Gastrocnemius medialis (tissue), 4 donors: ENCODE measurements at regions not wholly inside any gene's neighbourhood (a gene's known extent, or its start where the extent isn't known, plus 50 kb on each side); places are given as distances from the start of the nearest gene placed in this dataset.
"Not testable (repeated sequence)": the region's sequence is repeated elsewhere in the genome, so short reads cannot be mapped to it uniquely, and the experiment has no call there.

Experiments used
- ATAC-seq, 2 donors: fragments of 150-250 bp; one replicate each; pipeline ENCODE4 v1.9.1; 2016
- DNase-seq, 2 donors: peaks; one replicate each; pipeline ENCODE4 v3.0.0-alpha.2; 2019
- H3K27ac ChIP-seq, 4 donors: fragments of 200-600 bp; sonication (generic); 1 replicate in 1 of 4; 2 replicates in 3 of 4; pipeline ENCODE4 v1.5.1; 2016 to 2018; ENCODE audit warnings: mild to moderate bottlenecking in 2 of 4, moderate library complexity in 1 of 4
- H3K27me3 ChIP-seq, 3 donors: fragments of 200-600 bp; sonication (generic) in 2 of 3; 1 replicate in 1 of 3; 2 replicates in 2 of 3; pipeline versions ENCODE4 v1.5.1 to v1.6.0; 2016 to 2019; ENCODE audit warnings: mild to moderate bottlenecking in 1 of 3, moderate library complexity in 1 of 3
- H3K36me3 ChIP-seq, 2 donors: fragments of 200-600 bp; sonication (generic) in 1 of 2; one replicate each; pipeline ENCODE4 v1.5.1; 2017 to 2018
- H3K4me1 ChIP-seq, 2 donors: fragments of 200-600 bp; sonication (generic) in 1 of 2; one replicate each; pipeline ENCODE4 v1.5.1; 2016 to 2017; ENCODE audit warnings: mild to moderate bottlenecking in 2 of 2
- H3K4me3 ChIP-seq, 4 donors: fragments of 200-600 bp; sonication (generic) in 3 of 4; 1 replicate in 1 of 4; 2 replicates in 3 of 4; pipeline ENCODE4 v1.5.1; 2016 to 2019; ENCODE audit warnings: mild to moderate bottlenecking in 2 of 4
- H3K9me3 ChIP-seq, 3 donors: fragments of 200-600 bp; sonication (generic) in 2 of 3; 1 replicate in 1 of 3; 2 replicates in 2 of 3; pipeline ENCODE4 v1.5.1; 2016 to 2019
- POLR2A ChIP-seq, 2 donors: fragments of 450-650 bp; IDR thresholded peaks; one replicate each; pipeline ENCODE4 v1.6.1; 2017; ENCODE audit warnings: antibody characterized with exemption in 2 of 2, mild to moderate bottlenecking in 2 of 2, moderate library complexity in 2 of 2
- in situ Hi-C, 4 donors: fragments of 200-750 bp; cut with MboI; loops; one replicate each; pipeline versions ENCODE4 v1.15.0 to v1.8.0; 2017; ENCODE audit warnings: low sequenced_read_pairs in 4 of 4
- intact Hi-C: fragments of 100-400 bp; cut with DNase I; formaldehyde crosslinking; loops from one replicate; pipeline ENCODE4 v1.15.1; 2023; ENCODE audit warnings: low total_unique reads
- TF ChIP-seq, protein P1 (sequence below), 5 experiments: fragments of 450-650 bp in 3 of 5; fragments of 200-600 bp in 2 of 5; sonication (generic) in 2 of 5; IDR thresholded peaks in 4 of 5; conservative IDR thresholded peaks in 1 of 5; 1 replicate in 4 of 5; 2 replicates in 1 of 5; pipeline ENCODE4 v1.5.1; 2016 to 2019; ENCODE audit warnings: antibody characterized with exemption in 5 of 5, mild to moderate bottlenecking in 3 of 5, moderate library complexity in 3 of 5

DNA sequence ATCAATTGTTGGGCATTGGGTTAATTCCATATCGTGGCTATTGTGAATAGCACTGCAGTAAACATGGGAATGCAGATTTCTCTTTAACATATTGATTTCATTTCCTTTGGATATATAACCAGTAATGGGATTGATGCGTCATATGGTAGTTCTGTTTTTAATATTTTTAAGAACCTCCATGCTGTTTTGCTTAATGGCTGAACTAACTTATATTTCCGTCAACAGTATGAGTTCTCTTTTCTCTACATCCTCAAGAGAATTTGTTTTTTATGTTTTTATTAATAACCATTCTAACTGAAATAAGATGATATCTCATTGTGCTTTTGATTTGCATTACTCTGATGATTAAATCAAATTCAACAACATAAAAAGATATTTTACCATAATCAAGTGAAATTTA lies 228.5 kb upstream of the FSIP2 start:
- no peak for TF ChIP-seq POLR2A (IDR thresholded peaks at IDR 0.05)
- TF ChIP-seq, protein P1, sequence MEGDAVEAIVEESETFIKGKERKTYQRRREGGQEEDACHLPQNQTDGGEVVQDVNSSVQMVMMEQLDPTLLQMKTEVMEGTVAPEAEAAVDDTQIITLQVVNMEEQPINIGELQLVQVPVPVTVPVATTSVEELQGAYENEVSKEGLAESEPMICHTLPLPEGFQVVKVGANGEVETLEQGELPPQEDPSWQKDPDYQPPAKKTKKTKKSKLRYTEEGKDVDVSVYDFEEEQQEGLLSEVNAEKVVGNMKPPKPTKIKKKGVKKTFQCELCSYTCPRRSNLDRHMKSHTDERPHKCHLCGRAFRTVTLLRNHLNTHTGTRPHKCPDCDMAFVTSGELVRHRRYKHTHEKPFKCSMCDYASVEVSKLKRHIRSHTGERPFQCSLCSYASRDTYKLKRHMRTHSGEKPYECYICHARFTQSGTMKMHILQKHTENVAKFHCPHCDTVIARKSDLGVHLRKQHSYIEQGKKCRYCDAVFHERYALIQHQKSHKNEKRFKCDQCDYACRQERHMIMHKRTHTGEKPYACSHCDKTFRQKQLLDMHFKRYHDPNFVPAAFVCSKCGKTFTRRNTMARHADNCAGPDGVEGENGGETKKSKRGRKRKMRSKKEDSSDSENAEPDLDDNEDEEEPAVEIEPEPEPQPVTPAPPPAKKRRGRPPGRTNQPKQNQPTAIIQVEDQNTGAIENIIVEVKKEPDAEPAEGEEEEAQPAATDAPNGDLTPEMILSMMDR (IDR thresholded peaks at IDR 0.05 in 4 of 5, conservative IDR thresholded peaks at IDR 0.05 in 1 of 5) = no peak
- peak overlapping the region in 1 of 4 donors; percentile 4 for H3K4me3 ChIP-seq
- H3K4me1 ChIP-seq = no peaks in the 10 kb centered on the region
- no peak for DNase-seq
- no peak overlapping the region for H3K27ac ChIP-seq
- H3K9me3 ChIP-seq = peaks cover 0 to 8% (median 0%) of the 10 kb centered on the region in 3 donors
- H3K36me3 ChIP-seq = no peaks in the 10 kb centered on the region
- no peak for ATAC-seq
- in situ Hi-C loops = no loop called here
- intact Hi-C loops = no loop called here
- no peaks in the 10 kb centered on the region for H3K27me3 ChIP-seq

- in situ Hi-C loops = no loop called here
- no peak for ATAC-seq
These were observed 226.7 kb upstream of the FSIP2 start for GRCh38 chr2:185511925-185512324.

DNA sequence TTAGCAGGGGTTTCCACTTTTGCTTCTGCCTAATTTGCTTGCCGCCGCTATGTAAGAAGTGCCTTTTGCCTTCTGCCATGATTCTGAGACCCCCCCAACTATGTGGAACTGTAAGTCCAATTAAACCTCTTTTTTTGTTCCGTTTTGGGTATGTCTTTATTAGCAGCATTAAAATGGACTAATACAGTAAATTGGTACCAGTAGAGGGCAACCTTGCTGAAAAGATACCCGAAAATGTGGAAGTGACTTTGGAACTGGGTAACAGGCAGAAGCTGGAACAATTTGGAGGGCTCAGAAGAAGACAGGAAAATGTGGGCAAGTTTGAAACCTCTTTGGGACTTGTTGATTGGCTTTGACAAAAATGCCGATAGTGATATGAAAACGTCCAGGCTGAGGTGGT lies 216.1 kb upstream of the FSIP2 start:
- H3K4me3 ChIP-seq = no peak overlapping the region
- in situ Hi-C loops (no loop called here), intact Hi-C loops (no loop called here)
- TF ChIP-seq, protein P1 (IDR thresholded peaks at IDR 0.05 in 4 of 5, conservative IDR thresholded peaks at IDR 0.05 in 1 of 5) = no peak
- no peak for TF ChIP-seq POLR2A (IDR thresholded peaks at IDR 0.05)
- no peaks in the 10 kb centered on the region for H3K27me3 ChIP-seq
- DNase-seq = no peak
- H3K9me3 ChIP-seq = no peaks in the 10 kb centered on the region
- H3K36me3 ChIP-seq = no peaks in the 10 kb centered on the region
- no peaks in the 10 kb centered on the region for H3K4me1 ChIP-seq
- no peak for ATAC-seq
- no peak overlapping the region for H3K27ac ChIP-seq

More at GRCh38 chr2:185511925-185512324, 226.7 kb upstream of the FSIP2 start:
- Histone ChIP-seq H3K4me1 (no peaks in the 10 kb centered on the region), H3K4me3 (peak overlapping the region in 1 of 4 donors; percentile 11), H3K9me3 (peaks cover 0 to 8% (median 0%) of the 10 kb centered on the region in 3 donors), H3K27ac (no peak overlapping the region), H3K36me3 (no peaks in the 10 kb centered on the region), H3K27me3 (no peaks in the 10 kb centered on the region)
- intact Hi-C loops = no loop called here
- no peak for DNase-seq
- TF ChIP-seq, protein P1 (IDR thresholded peaks at IDR 0.05 in 4 of 5, conservative IDR thresholded peaks at IDR 0.05 in 1 of 5) = no peak
- TF ChIP-seq POLR2A (IDR thresholded peaks at IDR 0.05) = no peak

GRCh38 chr2:185524242-185524641 lies 214.4 kb upstream of the FSIP2 start:
- not testable (repeated sequence) for H3K36me3 ChIP-seq, H3K9me3 ChIP-seq, ATAC-seq

GRCh38 chr2:185526161-185526560 lies 212.4 kb upstream of the FSIP2 start:
- DNase-seq (no peak), ATAC-seq (no peak)
- intact Hi-C loops = no loop called here
- Histone ChIP-seq H3K27ac (no peak overlapping the region), H3K4me1 (no peaks in the 10 kb centered on the region), H3K36me3 (no peaks in the 10 kb centered on the region), H3K27me3 (no peaks in the 10 kb centered on the region), H3K4me3 (no peak overlapping the region), H3K9me3 (no peaks in the 10 kb centered on the region)
- TF ChIP-seq, protein P1 (IDR thresholded peaks at IDR 0.05 in 4 of 5, conservative IDR thresholded peaks at IDR 0.05 in 1 of 5) = no peak
- TF ChIP-seq POLR2A (IDR thresholded peaks at IDR 0.05) = no peak
- in situ Hi-C loops = no loop called here

More at GRCh38 chr2:185524242-185524641, 214.4 kb upstream of the FSIP2 start:
- intact Hi-C loops, H3K4me3 ChIP-seq, H3K27ac ChIP-seq, in situ Hi-C loops, H3K4me1 ChIP-seq, H3K27me3 ChIP-seq, DNase-seq: not testable (repeated sequence)
